NCI-H1930 (cell line): ENCODE measurements at regions not wholly inside any gene's neighbourhood (a gene's known extent, or its start where the extent isn't known, plus 50 kb on each side); places are given as distances from the start of the nearest gene placed in this dataset.

Experiments
- DNase-seq, 2 experiments: peaks; one replicate each; lab custom pipeline; 2025; lab: John Stamatoyannopoulos, UW

GRCh38 chr1:87560601-87561360, 232.1 kb downstream of the LMO4 start:
- DNase-seq: no peak

- DNase-seq: no peak
Measured at GRCh38 chr1:87563211-87563610, 234.5 kb downstream of the LMO4 start.

- no peak for DNase-seq
Measured at GRCh38 chr1:87565861-87566260, 237.2 kb downstream of the LMO4 start.

- DNase-seq: no peak
Measured at GRCh38 chr1:87568005-87568404, 239.3 kb downstream of the LMO4 start.

GRCh38 chr1:87568911-87569310, 240.2 kb downstream of the LMO4 start:
- DNase-seq: no peak

GRCh38 chr1:87572008-87572407, 243.3 kb downstream of the LMO4 start:
- DNase-seq: no peak

- DNase-seq: no peak
Measured at GRCh38 chr1:87572891-87573290, 244.2 kb downstream of the LMO4 start.

- no peak for DNase-seq
Measured at GRCh38 chr1:87575528-87575927, 246.8 kb downstream of the LMO4 start.

GRCh38 chr1:87578464-87578863, 249.8 kb downstream of the LMO4 start:
- DNase-seq: no peak

- DNase-seq: no peak
Measured at GRCh38 chr1:87583459-87583858, 254.8 kb downstream of the LMO4 start.

- DNase-seq: no peak
Measured at GRCh38 chr1:87584586-87584985, 255.9 kb downstream of the LMO4 start.

GRCh38 chr1:87586501-87586900, 257.8 kb downstream of the LMO4 start:
- DNase-seq: no peak

- no peak for DNase-seq
Measured at GRCh38 chr1:87588495-87588894, 259.8 kb downstream of the LMO4 start.

- no peak for DNase-seq
Measured at GRCh38 chr1:87591492-87591891, 262.8 kb downstream of the LMO4 start.

- no peak for DNase-seq
Measured at GRCh38 chr1:87592156-87592555, 263.5 kb downstream of the LMO4 start.

- no peak for DNase-seq
Measured at GRCh38 chr1:87594736-87595383, 266.2 kb downstream of the LMO4 start.

GRCh38 chr1:87595384-87595781, 266.7 kb downstream of the LMO4 start:
- no peak for DNase-seq

GRCh38 chr1:87598429-87598828, 269.7 kb downstream of the LMO4 start:
- DNase-seq: no peak

GRCh38 chr1:87599569-87599968, 270.9 kb downstream of the LMO4 start:
- no peak for DNase-seq

- no peak for DNase-seq
Measured at GRCh38 chr1:87600055-87600850, 271.6 kb downstream of the LMO4 start.

- DNase-seq: no peak
Measured at GRCh38 chr1:87600854-87601253, 272.2 kb downstream of the LMO4 start.

- no peak for DNase-seq
Measured at GRCh38 chr1:87603626-87604025, 274.9 kb downstream of the LMO4 start.

- DNase-seq: no peak
Measured at GRCh38 chr1:87612956-87613355, 284.3 kb downstream of the LMO4 start.
